DND-41 (cell line): ENCODE measurements at regions not wholly inside any gene's neighbourhood (a gene's known extent, or its start where the extent isn't known, plus 50 kb on each side); places are given as distances from the start of the nearest gene placed in this dataset.

ENCODE experiments used
- ATAC-seq: fragments of 200-7000 bp; cut with Tn5 transposase; 3 replicates; pipeline ENCODE4 v1.9.1; 2021; ENCODE audit warnings: low read depth; ENCODE audit not compliant: insufficient read depth
- DNase-seq: peaks from one replicate; pipeline ENCODE4 v3.0.0-alpha.2; 2020
- H2AFZ ChIP-seq: 2 replicates; pipeline ENCODE4 v1.6.0; 2012; ENCODE audit warnings: low read depth, low read length
- H3K27ac ChIP-seq: 2 replicates; pipeline ENCODE4 v1.5.1; 2012; ENCODE audit warnings: low read length, inconsistent platforms
- H3K27me3 ChIP-seq: fragments of 200-600 bp; sonication (generic); 2 replicates; pipeline ENCODE4 v1.6.0; 2012; ENCODE audit warnings: low read length, mild to moderate bottlenecking, inconsistent platforms; ENCODE audit not compliant: insufficient read depth, poor library complexity
- H3K36me3 ChIP-seq: 2 replicates; pipeline ENCODE4 v1.5.1; 2012; ENCODE audit warnings: low read length, inconsistent platforms; ENCODE audit not compliant: insufficient read depth
- H3K4me1 ChIP-seq: 2 replicates; pipeline ENCODE4 v1.5.1; 2012; ENCODE audit warnings: mild to moderate bottlenecking, low read length; ENCODE audit not compliant: insufficient read depth
- H3K4me2 ChIP-seq: 2 replicates; pipeline ENCODE4 v1.6.0; 2012; ENCODE audit warnings: mild to moderate bottlenecking, moderate library complexity, low read length, inconsistent platforms; ENCODE audit not compliant: insufficient read depth
- H3K4me3 ChIP-seq, 2 experiments: fragments of 200-600 bp in 1 of 2; shearing (Covaris generic) in 1 of 2; 2 replicates each; pipeline ENCODE4 v1.5.1; 2012 to 2016; ENCODE audit warnings: inconsistent platforms in 2 of 2, low read length in 2 of 2, mild to moderate bottlenecking in 2 of 2, low read depth in 1 of 2, moderate library complexity in 1 of 2
- H3K79me2 ChIP-seq: 2 replicates; pipeline ENCODE4 v1.6.0; 2012; ENCODE audit warnings: low read length, inconsistent platforms; ENCODE audit not compliant: insufficient read depth
- H3K9ac ChIP-seq: 2 replicates; pipeline ENCODE4 v1.6.0; 2012; ENCODE audit warnings: low read depth, mild to moderate bottlenecking, inconsistent platforms, low read length, moderate library complexity
- H3K9me3 ChIP-seq: 2 replicates; pipeline ENCODE4 v1.5.1; 2012; ENCODE audit warnings: low read length, moderate library complexity, mild to moderate bottlenecking, inconsistent platforms; ENCODE audit not compliant: insufficient read depth, severe bottlenecking
- H4K20me1 ChIP-seq: 2 replicates; pipeline ENCODE4 v1.6.0; 2012; ENCODE audit warnings: low read length; ENCODE audit not compliant: insufficient read depth
- CTCF ChIP-seq: IDR thresholded peaks from 2 replicates; pipeline ENCODE4 v1.5.1; 2012; ENCODE audit warnings: borderline replicate concordance, low read length, moderate library complexity, mild to moderate bottlenecking; ENCODE audit not compliant: poor library complexity, severe bottlenecking; ENCODE audit errors: extremely low read depth
- EZH2 ChIP-seq: IDR thresholded peaks from 3 replicates; pipeline ENCODE4 v1.6.1; 2012; ENCODE audit warnings: borderline replicate concordance, low read depth, mild to moderate bottlenecking, moderate library complexity, low read length, inconsistent platforms; ENCODE audit not compliant: severe bottlenecking

- Histone ChIP-seq H4K20me1 (peaks cover 23% of the 10 kb centered on the region), H3K9ac (no peak overlapping the region), H3K27me3 (no peaks in the 10 kb centered on the region), H3K4me3 (no peak overlapping the region), H3K9me3 (peaks cover 5% of the 10 kb centered on the region), H3K4me1 (no peaks in the 10 kb centered on the region), H2AFZ (no peak overlapping the region), H3K36me3 (no peaks in the 10 kb centered on the region), H3K79me2 (no peaks in the 10 kb centered on the region), H3K27ac (no peak overlapping the region), H3K4me2 (no peak overlapping the region)
- TF ChIP-seq EZH2, result no peak
- TF ChIP-seq CTCF, result no peak
- ATAC-seq (no peak), DNase-seq (no peak)
These were observed 100.1 kb downstream of the YTHDF1 start for GRCh38 chr20:63115651-63116411.

GRCh38 chr20:63114693-63115311 is 101.1 kb downstream of the YTHDF1 start:
- no peaks in the 10 kb centered on the region for H3K36me3 ChIP-seq
- no peak overlapping the region for H2AFZ ChIP-seq
- no peaks in the 10 kb centered on the region for H3K79me2 ChIP-seq
- DNase-seq (no peak), ATAC-seq (no peak)
- no peak for TF ChIP-seq EZH2
- no peak for TF ChIP-seq CTCF
- H3K4me1 ChIP-seq, result no peaks in the 10 kb centered on the region
- H3K27ac ChIP-seq, result no peak overlapping the region
- no peak overlapping the region for H3K9ac ChIP-seq
- H3K4me2 ChIP-seq, result no peak overlapping the region
- H3K9me3 ChIP-seq, result peaks cover 5% of the 10 kb centered on the region
- no peaks in the 10 kb centered on the region for H3K27me3 ChIP-seq
- H3K4me3 ChIP-seq, result no peak overlapping the region
- peaks cover 15% of the 10 kb centered on the region for H4K20me1 ChIP-seq

DNA sequence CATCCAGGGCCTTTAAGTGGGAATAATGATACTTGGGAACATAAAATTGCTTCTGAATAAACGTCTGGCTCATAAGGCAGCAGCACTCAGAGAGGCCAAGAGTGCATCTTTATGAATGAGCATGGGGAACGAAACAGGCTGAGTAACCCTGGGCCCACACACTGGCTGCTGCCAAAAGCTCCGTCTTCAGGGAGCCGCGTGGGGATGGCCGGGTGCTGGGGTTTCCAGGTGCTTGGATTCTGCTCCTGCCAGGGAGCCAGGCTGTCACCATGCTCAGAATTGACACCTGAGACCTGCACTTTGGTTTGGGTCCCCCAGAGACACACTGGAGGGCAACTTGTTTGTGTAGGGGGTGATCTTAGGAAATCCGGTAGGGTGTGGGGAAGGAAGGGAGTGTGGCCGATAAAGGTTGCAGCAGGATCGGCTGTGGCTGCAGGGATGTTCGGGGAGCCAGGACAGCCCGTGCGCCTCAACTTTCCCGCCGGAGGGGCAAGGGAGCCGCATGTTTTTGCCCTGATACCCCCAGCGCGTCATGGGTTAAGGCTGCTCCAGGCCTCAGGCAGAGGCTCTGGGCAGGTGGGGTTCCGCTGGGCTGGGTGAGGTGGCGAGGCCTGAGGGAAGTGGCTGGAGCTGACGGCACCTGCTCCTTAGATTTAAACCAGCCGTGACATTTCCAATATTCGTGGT is 101.8 kb downstream of the YTHDF1 start:
- Histone ChIP-seq H3K4me1 (no peaks in the 10 kb centered on the region), H3K36me3 (no peaks in the 10 kb centered on the region), H3K79me2 (no peaks in the 10 kb centered on the region), H3K9me3 (peaks cover 5% of the 10 kb centered on the region), H3K9ac (no peak overlapping the region), H3K4me2 (no peak overlapping the region), H3K4me3 (no peak overlapping the region), H2AFZ (no peak overlapping the region), H4K20me1 (peaks cover 12% of the 10 kb centered on the region), H3K27ac (no peak overlapping the region), H3K27me3 (no peaks in the 10 kb centered on the region)
- TF ChIP-seq EZH2 (no peak), CTCF (no peak)
- ATAC-seq (no peak), DNase-seq (no peak)
